ENCODE measurements at regions not wholly inside any gene's neighbourhood (a gene's known extent, or its start where the extent isn't known, plus 50 kb on each side); places are given as distances from the start of the nearest gene placed in this dataset.

- Mint-ChIP-seq H3K36me3 (no peaks in the 10 kb centered on the region), H3K4me3 (no peak overlapping the region), H3K4me1 (no peaks in the 10 kb centered on the region), H3K27ac (no peak overlapping the region), H3K9me3 (peaks cover 0 to 5% (median 3%) of the 10 kb centered on the region in 7 donors), H3K27me3 (ENCODE audit: low read depth in 3 of 3) (no peaks in the 10 kb centered on the region)
- no CpG with 5 or more reads among the region's 1 CpG for WGBS (ENCODE audit: insufficient coverage)
- Histone ChIP-seq H3K9me3 (replicated peaks in 1 of 2; ENCODE audit: control insufficient read depth in 1 of 2, insufficient read depth in 1 of 2, low read length in 2 of 2) (no peaks in the 10 kb centered on the region), H3K79me2 (ENCODE audit: insufficient read depth, low read length) (no peaks in the 10 kb centered on the region), H3K4me2 (replicated peaks; ENCODE audit: extremely low read depth, low read length, poor library complexity, severe bottlenecking) (no peak overlapping the region), H3K36me3 (replicated peaks in 1 of 2; ENCODE audit: control insufficient read depth in 1 of 2, insufficient read depth in 2 of 2, low read length in 2 of 2) (no peaks in the 10 kb centered on the region), H3K27ac (ENCODE audit: low read depth in 1 of 2, low read length in 2 of 2) (no peak overlapping the region), H3K9ac (ENCODE audit: insufficient read depth, low read length, poor library complexity, severe bottlenecking) (no peak overlapping the region), H3K27me3 (ENCODE audit: control insufficient read depth in 2 of 2, insufficient read depth in 2 of 2, low read length in 2 of 2) (no peaks in the 10 kb centered on the region), H2AFZ (ENCODE audit: insufficient read depth, low read depth, low read length, poor library complexity, severe bottlenecking) (no peak overlapping the region), H4K20me1 (ENCODE audit: insufficient read depth, low read length) (no peaks in the 10 kb centered on the region), H3K4me3 (replicated peaks in 1 of 3; ENCODE audit: low read depth in 2 of 3, low read length in 3 of 3) (no peak overlapping the region), H3K4me1 (ENCODE audit: control insufficient read depth in 1 of 2, insufficient read depth in 2 of 2, low read length in 2 of 2) (no peaks in the 10 kb centered on the region)
- intact Hi-C loops (cut with micrococcal nuclease) = no loop called here
- no peak for DNase-seq
- no peak for TF ChIP-seq CTCF (IDR thresholded peaks at IDR 0.05)
These were observed 625.6 kb upstream of the SLC39A10 start for GRCh38 chr2:195031411-195031810.

- Histone ChIP-seq H3K4me1 (ENCODE audit: control insufficient read depth in 1 of 2, insufficient read depth in 2 of 2, low read length in 2 of 2) (no peaks in the 10 kb centered on the region), H3K9ac (ENCODE audit: insufficient read depth, low read length, poor library complexity, severe bottlenecking) (no peak overlapping the region), H3K27ac (ENCODE audit: low read depth in 1 of 2, low read length in 2 of 2) (no peak overlapping the region), H3K4me2 (replicated peaks; ENCODE audit: extremely low read depth, low read length, poor library complexity, severe bottlenecking) (no peak overlapping the region), H3K36me3 (replicated peaks in 1 of 2; ENCODE audit: control insufficient read depth in 1 of 2, insufficient read depth in 2 of 2, low read length in 2 of 2) (no peaks in the 10 kb centered on the region), H3K27me3 (ENCODE audit: control insufficient read depth in 2 of 2, insufficient read depth in 2 of 2, low read length in 2 of 2) (no peaks in the 10 kb centered on the region), H2AFZ (ENCODE audit: insufficient read depth, low read depth, low read length, poor library complexity, severe bottlenecking) (no peak overlapping the region), H3K79me2 (ENCODE audit: insufficient read depth, low read length) (no peaks in the 10 kb centered on the region), H3K9me3 (replicated peaks in 1 of 2; ENCODE audit: control insufficient read depth in 1 of 2, insufficient read depth in 1 of 2, low read length in 2 of 2) (no peaks in the 10 kb centered on the region), H3K4me3 (replicated peaks in 1 of 3; ENCODE audit: low read depth in 2 of 3, low read length in 3 of 3) (no peak overlapping the region), H4K20me1 (ENCODE audit: insufficient read depth, low read length) (no peaks in the 10 kb centered on the region)
- no peaks in the 10 kb centered on the region for H3K36me3 Mint-ChIP-seq
- no CpG with 5 or more reads among the region's 4 CpGs for WGBS (ENCODE audit: insufficient coverage)
- DNase-seq = no peak
- H3K9me3 Mint-ChIP-seq = peaks cover 0 to 5% (median 2%) of the 10 kb centered on the region in 7 donors
- H3K27ac Mint-ChIP-seq = no peak overlapping the region
- TF ChIP-seq CTCF (IDR thresholded peaks at IDR 0.05) = no peak
- intact Hi-C loops (cut with micrococcal nuclease) = no loop called here
- H3K4me3 Mint-ChIP-seq = no peak overlapping the region
- no peaks in the 10 kb centered on the region for H3K4me1 Mint-ChIP-seq
- H3K27me3 Mint-ChIP-seq (ENCODE audit: low read depth in 3 of 3) = no peaks in the 10 kb centered on the region
These were observed 627.0 kb upstream of the SLC39A10 start for GRCh38 chr2:195029804-195030654.

Measured in CD14-positive monocyte (primary cell).